NT2/D1 (cell line): ENCODE measurements at regions not wholly inside any gene's neighbourhood (a gene's known extent, or its start where the extent isn't known, plus 50 kb on each side); places are given as distances from the start of the nearest gene placed in this dataset.

Source experiments
- SUZ12 ChIP-seq: IDR thresholded peaks from 2 replicates; pipeline ENCODE4 v1.6.1; 2011; ENCODE audit not compliant: insufficient read length, insufficient read depth; ENCODE audit errors: extremely low read depth
- YY1 ChIP-seq: IDR thresholded peaks from 2 replicates; pipeline ENCODE4 v1.6.1; 2011; ENCODE audit not compliant: insufficient read length, insufficient read depth

DNA sequence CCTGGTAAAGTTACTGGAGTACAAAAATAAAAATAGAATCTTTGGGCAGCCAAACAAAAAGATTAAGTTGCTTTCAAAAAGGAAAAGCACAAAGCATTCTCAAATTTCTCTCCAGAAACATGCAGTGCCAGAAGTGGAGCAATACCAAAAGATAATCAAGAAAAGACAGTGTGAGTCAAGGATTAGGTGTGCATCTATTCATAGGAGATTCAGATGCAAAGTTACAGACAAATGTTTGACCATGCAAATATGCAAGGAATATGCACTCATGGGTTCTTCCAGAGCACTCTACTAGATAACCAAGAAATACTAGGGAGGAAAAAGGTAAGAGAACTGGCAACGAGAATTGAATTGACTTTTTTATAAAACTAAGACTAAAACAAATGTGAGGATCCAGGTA is 51.8 kb upstream of the CDH20 start:
- TF ChIP-seq YY1, result no peak
- TF ChIP-seq SUZ12, result no peak
